Activated naive CD8-positive, alpha-beta T cell treated with anti-CD3 and anti-CD28 coated beads, Interleukin-2, amount 50 U/mL, for 24 hours (primary cell): ENCODE measurements at regions not wholly inside any gene's neighbourhood (a gene's known extent, or its start where the extent isn't known, plus 50 kb on each side); places are given as distances from the start of the nearest gene placed in this dataset.

ENCODE experiments used
- ATAC-seq: fragments of 150-1000 bp; cut with Tn5 transposase; one replicate; pipeline ENCODE4 v1.10.0; 2021
- DNase-seq: peaks from one replicate; pipeline ENCODE4 v3.0.0; 2021
- H3K27ac Mint-ChIP-seq: one replicate; pipeline ENCODE4 v1.8.0; 2021; ENCODE audit warnings: mild to moderate bottlenecking, mixed read lengths
- H3K27me3 Mint-ChIP-seq: one replicate; pipeline ENCODE4 v1.8.0; 2021; ENCODE audit warnings: mixed read lengths
- H3K36me3 Mint-ChIP-seq: one replicate; pipeline ENCODE4 v1.8.0; 2021; ENCODE audit warnings: low read depth, mixed read lengths
- H3K4me1 Mint-ChIP-seq: one replicate; pipeline ENCODE4 v1.8.0; 2021; ENCODE audit warnings: mixed read lengths
- H3K4me3 Mint-ChIP-seq: one replicate; pipeline ENCODE4 v1.8.0; 2021; ENCODE audit warnings: mild to moderate bottlenecking, moderate library complexity, mixed read lengths
- H3K9me3 Mint-ChIP-seq: one replicate; pipeline ENCODE4 v1.8.0; 2021; ENCODE audit warnings: mixed read lengths

DNA sequence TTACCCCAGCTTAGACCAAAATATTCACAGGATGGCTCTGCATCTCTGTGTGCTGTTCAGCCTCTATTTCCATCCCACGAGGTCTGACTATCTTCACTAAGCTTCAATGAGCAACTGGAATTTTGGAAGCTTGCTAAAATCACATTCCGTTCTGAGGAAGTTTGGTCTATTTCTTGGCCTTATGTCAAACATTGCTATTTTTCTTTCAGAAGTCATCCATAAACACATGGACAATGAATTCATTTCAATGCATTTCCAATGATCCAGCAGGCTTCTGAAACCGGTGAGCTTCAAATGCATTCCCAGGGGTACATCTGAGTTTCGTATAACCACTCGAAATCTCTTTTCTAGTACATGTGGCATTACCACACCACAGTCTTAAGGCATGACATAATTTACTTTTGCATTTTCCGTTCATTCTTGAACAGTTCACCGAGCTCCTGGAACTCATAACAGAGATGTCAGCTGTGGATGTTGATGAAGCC is 294.1 kb upstream of the KAZN start:
- DNase-seq (no peak), ATAC-seq (no peak)
- H3K36me3 Mint-ChIP-seq, result no peaks in the 10 kb centered on the region
- H3K27me3 Mint-ChIP-seq, result peaks cover 4% of the 10 kb centered on the region
- no peaks in the 10 kb centered on the region for H3K4me1 Mint-ChIP-seq
- H3K9me3 Mint-ChIP-seq, result no peaks in the 10 kb centered on the region
- H3K4me3 Mint-ChIP-seq, result no peak overlapping the region
- no peak overlapping the region for H3K27ac Mint-ChIP-seq

DNA sequence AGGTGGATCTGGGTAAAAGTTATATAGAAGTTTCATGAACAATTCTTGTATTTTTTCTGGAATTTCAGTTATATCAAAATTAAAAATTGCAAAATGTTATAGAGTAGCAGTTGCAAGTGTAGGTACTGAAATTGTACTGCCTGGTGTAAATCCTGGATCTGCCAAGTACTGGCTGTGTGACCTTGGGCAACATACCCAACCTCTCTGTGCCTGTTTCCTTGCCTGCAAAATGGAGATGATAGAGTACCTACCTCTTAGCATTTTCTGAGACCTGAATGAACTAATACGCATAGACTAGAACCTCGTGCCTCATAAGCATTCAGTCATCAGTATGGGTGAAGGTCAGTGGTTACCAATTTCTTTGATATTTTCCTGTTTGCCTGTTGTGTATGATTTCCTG is 290.0 kb upstream of the KAZN start:
- DNase-seq (no peak), ATAC-seq (no peak)
- Mint-ChIP-seq H3K4me3 (no peak overlapping the region), H3K27ac (no peak overlapping the region), H3K27me3 (peaks cover 9% of the 10 kb centered on the region), H3K4me1 (no peaks in the 10 kb centered on the region), H3K36me3 (no peaks in the 10 kb centered on the region), H3K9me3 (peaks cover 11% of the 10 kb centered on the region)

DNA sequence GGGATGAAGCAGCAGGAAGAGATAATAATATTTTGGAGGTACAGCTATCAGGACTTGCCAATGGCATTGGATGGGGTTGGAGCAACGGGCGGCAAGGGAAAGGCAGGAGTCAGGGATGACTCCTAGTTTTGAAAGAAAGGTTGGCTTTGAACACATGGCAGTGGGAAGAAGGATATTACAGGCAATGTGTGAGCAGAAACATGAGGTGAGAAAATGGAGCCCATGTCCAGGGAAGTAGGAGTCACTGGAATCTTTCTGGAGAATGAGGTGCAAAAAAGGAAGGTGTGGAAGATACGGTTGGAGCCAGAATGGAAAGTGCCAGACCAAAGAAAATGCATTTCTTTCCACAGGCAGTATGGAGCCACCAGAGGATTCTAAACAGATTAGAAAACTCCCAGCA is 288.5 kb upstream of the KAZN start:
- DNase-seq (no peak), ATAC-seq (no peak)
- Mint-ChIP-seq H3K27me3 (peaks cover 9% of the 10 kb centered on the region), H3K4me3 (no peak overlapping the region), H3K36me3 (no peaks in the 10 kb centered on the region), H3K27ac (no peak overlapping the region), H3K9me3 (peaks cover 11% of the 10 kb centered on the region), H3K4me1 (no peaks in the 10 kb centered on the region)

DNA sequence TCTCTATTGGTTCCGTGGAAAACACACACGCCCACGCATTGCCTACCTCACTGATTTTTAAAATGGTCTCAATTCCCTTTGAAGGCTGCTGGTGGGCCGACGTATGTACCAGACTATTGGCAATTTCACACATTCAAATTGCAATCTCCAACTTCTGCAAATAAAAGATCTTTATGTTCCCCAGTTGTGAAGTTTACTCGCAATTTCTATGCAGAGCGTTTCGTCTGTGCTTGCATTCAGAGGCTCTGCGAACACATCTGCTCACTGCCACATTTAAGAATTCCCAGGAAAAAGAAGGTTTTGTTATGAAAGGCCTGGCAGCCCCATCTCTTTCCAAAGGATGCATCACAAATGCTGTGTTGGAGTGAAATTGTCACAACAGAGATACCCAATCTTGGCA is 288.0 kb upstream of the KAZN start:
- Mint-ChIP-seq H3K4me3 (no peak overlapping the region), H3K27ac (no peak overlapping the region), H3K27me3 (peaks cover 9% of the 10 kb centered on the region), H3K4me1 (no peaks in the 10 kb centered on the region), H3K9me3 (peaks cover 11% of the 10 kb centered on the region), H3K36me3 (no peaks in the 10 kb centered on the region)
- ATAC-seq, result no peak
- no peak for DNase-seq

DNA sequence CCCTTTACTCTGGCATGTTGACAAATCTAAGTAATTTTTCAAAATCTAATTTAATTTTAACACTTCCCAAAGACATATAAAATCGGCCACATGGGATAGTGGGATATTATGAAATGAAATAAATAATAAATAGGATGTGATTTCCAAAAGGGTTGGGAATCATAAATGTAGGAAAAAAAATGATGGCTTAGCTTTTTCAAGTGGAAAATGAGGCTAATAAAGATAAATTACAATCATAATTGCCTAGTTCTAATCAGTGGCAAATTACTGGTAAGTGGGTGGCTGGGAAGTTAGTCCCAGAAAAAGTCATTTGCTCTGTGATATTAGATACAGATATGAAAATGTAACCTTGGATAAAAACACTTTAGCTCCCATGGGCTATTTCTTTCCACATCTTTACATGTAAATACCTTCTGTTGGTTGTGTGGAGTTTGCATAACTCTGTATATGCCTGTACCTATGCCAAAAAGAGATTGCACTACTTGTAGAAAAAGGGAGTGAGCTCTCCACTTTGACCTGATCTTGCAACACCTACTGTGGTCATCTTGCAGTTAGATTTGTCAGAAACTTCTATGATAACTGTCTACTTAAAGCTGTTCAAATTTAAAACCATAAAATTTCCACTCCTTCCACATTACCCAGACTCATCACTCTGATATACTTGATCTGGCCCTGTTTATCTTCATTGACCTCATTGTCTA is 284.6 kb upstream of the KAZN start:
- no peak overlapping the region for H3K4me3 Mint-ChIP-seq
- H3K9me3 Mint-ChIP-seq, result peaks cover 11% of the 10 kb centered on the region
- no peaks in the 10 kb centered on the region for H3K36me3 Mint-ChIP-seq
- no peak for ATAC-seq
- no peaks in the 10 kb centered on the region for H3K4me1 Mint-ChIP-seq
- peaks cover 5% of the 10 kb centered on the region for H3K27me3 Mint-ChIP-seq
- DNase-seq, result no peak
- no peak overlapping the region for H3K27ac Mint-ChIP-seq

DNA sequence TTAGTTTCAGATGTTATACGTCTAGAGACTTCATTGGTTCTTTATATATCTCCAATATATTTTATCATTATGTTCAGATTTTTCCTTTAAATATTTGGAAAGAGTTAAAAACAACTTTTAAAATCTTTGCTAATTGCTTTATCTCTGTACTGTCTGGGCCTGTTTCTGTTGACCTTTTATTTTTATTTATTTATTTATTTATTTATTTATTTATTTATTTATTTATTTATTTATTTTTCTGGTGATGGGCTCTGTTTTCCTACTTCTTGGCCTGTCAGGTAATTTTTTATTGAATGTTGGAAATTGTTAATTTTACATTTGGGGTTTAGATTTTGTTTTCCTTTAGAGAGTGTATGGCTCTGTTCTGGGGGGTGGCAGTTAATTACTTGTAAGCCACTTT is 279.7 kb upstream of the KAZN start:
- Mint-ChIP-seq H3K36me3 (no peaks in the 10 kb centered on the region), H3K9me3 (peaks cover 4% of the 10 kb centered on the region), H3K27ac (no peak overlapping the region), H3K4me3 (no peak overlapping the region), H3K27me3 (peaks cover 7% of the 10 kb centered on the region), H3K4me1 (peaks cover 2% of the 10 kb centered on the region)
- no peak for DNase-seq
- ATAC-seq, result no peak

DNA sequence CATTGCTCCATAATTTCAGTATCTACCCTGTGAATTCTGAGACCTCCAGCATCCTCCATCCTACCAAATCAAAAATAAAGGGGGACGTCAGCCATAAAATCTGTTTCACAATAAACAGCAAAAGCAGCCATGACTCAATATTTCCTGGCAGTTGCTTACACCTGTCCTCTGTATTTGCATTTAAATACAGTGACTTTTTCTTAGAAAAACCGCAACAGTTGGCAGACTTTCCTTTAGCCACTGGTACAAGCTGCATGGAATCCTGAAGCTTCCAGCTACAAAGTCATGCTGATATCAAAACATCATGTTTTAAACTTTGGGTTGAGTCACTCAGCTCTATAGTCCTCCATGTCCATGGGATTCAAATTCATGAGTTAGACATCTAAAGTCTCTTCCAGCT is 278.0 kb upstream of the KAZN start:
- Mint-ChIP-seq H3K36me3 (no peaks in the 10 kb centered on the region), H3K27me3 (peaks cover 7% of the 10 kb centered on the region), H3K9me3 (peaks cover 8% of the 10 kb centered on the region), H3K4me1 (peaks cover 2% of the 10 kb centered on the region), H3K4me3 (no peak overlapping the region), H3K27ac (no peak overlapping the region)
- ATAC-seq (no peak), DNase-seq (no peak)

DNA sequence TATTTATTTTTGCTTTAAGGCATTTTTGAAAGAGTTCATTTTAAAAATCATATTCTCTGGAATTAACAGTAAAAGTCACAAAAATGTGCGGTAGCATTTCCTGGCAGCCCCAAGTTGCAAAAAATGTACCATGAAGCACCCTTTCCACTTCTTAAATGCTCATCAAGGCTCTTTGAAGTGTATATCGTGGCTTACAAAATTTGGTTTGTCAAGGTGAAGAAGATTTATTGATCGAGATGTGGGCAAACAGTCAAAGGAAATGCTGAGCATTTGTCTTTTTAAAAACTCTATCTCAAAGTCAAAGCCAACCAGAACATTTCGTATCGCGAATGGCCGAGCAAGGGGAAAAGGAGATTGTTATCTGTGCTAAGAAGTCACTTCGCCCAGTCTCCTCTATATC is 277.5 kb upstream of the KAZN start:
- DNase-seq, result no peak
- peaks cover 2% of the 10 kb centered on the region for H3K4me1 Mint-ChIP-seq
- H3K36me3 Mint-ChIP-seq, result no peaks in the 10 kb centered on the region
- H3K27me3 Mint-ChIP-seq, result peaks cover 7% of the 10 kb centered on the region
- H3K9me3 Mint-ChIP-seq, result peaks cover 8% of the 10 kb centered on the region
- H3K4me3 Mint-ChIP-seq, result no peak overlapping the region
- no peak for ATAC-seq
- no peak overlapping the region for H3K27ac Mint-ChIP-seq

DNA sequence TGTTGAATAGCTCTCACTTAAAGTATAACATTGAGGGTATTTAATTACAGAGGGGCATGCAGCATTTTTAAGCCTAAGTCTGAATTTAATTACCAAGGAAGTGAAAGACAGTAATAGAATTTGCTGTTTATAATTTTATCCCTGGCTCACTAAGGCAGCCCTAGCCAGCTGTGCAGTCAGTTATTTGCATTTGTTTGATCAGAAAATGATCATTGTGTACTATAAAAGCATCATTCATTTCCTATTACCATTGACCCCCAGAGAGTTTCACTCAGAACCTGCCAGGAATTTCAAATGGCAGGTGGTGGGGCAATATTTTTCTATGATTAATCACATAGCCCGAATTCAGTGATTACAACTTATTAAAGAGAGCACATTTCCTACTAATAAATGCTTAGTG is 277.1 kb upstream of the KAZN start:
- Mint-ChIP-seq H3K4me3 (no peak overlapping the region), H3K27me3 (peaks cover 8% of the 10 kb centered on the region), H3K4me1 (peaks cover 2% of the 10 kb centered on the region)

DNA sequence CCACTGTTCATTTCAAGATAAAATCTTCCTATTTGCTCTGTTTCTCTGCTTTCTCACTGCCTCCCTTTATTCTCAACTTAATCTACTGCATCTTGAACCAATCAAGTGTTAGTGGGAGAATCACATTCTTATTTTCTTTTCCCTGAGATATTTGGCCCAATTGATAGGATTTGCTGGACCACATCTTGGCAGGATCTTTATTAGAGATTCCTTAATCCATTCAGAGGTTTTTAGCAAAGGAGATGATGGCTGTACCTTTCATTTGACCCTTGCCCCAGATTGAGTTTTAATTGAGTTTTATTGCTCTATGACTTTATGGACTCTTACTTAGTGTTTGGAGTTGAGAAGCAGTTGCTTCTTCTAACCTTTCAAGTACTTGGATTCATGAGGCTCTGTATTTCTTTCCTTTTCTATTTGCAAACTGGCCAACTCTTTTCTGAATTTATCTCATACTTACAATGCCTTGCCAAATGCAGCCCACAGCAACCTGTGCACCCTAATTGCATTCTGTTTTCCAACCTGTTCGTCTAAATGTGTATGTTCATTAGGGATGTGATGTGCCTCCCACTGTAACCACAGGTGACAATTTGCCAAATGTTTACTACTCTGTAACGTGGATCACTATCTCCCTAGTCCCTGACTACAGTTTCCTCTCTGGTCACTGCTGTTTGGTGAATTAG is 274.8 kb upstream of the KAZN start:
- H3K9me3 Mint-ChIP-seq, result peaks cover 12% of the 10 kb centered on the region
- DNase-seq, result no peak
- no peaks in the 10 kb centered on the region for H3K36me3 Mint-ChIP-seq
- no peak for ATAC-seq
- H3K27me3 Mint-ChIP-seq, result peaks cover 11% of the 10 kb centered on the region
- H3K4me1 Mint-ChIP-seq, result peaks cover 2% of the 10 kb centered on the region
- H3K4me3 Mint-ChIP-seq, result no peak overlapping the region
- H3K27ac Mint-ChIP-seq, result no peak overlapping the region

More for the DNA sequence above, 277.1 kb upstream of the KAZN start:
- Mint-ChIP-seq H3K27ac (no peak overlapping the region), H3K9me3 (peaks cover 8% of the 10 kb centered on the region), H3K36me3 (no peaks in the 10 kb centered on the region)
- no peak for ATAC-seq
- DNase-seq, result no peak

DNA sequence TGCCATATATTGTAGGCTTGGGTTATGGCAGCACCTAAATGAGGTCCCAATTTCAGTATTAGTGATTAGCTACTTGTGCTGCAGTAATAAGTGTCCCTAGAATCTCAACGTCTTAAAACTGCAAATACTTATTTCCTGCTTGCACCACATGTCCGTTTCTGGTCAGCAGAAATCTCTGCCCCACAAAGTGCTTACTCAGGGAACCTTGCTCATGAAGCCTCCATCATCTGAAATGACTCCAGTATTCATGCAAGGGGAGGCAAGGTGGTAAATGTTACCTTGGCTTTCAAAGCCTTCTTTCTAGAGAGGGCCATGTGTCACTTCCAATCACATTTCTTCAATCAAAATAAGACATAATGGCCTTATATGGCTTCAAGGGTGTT is 274.2 kb upstream of the KAZN start:
- Mint-ChIP-seq H3K36me3 (no peaks in the 10 kb centered on the region), H3K4me1 (peaks cover 2% of the 10 kb centered on the region)
- ATAC-seq, result no peak

DNA sequence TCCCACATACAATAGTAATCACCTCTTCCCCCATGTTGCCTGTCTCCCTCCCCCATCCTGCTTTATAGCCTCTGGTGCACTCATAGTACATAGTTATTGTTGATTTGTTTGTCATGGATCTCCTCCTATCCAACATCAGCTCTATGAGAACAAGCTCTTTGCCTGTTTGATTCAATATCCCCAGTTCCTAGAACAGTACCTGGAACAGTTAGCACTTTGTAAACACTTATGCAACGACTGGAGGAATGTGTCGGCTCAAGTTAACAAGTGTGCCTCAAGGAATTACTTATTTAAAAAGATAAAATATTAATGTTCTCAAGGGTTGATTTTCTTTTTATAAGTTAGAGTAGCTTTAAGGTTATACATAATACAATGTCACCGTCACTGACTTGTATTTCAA is 271.6 kb upstream of the KAZN start:
- Mint-ChIP-seq H3K4me3 (no peak overlapping the region), H3K27ac (no peak overlapping the region), H3K4me1 (no peaks in the 10 kb centered on the region), H3K9me3 (peaks cover 25% of the 10 kb centered on the region), H3K27me3 (peaks cover 4% of the 10 kb centered on the region), H3K36me3 (no peaks in the 10 kb centered on the region)
- DNase-seq (no peak), ATAC-seq (no peak)

More for the DNA sequence above, 274.2 kb upstream of the KAZN start:
- peaks cover 15% of the 10 kb centered on the region for H3K9me3 Mint-ChIP-seq
- H3K27me3 Mint-ChIP-seq, result peaks cover 11% of the 10 kb centered on the region
- DNase-seq, result no peak
- no peak overlapping the region for H3K27ac Mint-ChIP-seq
- H3K4me3 Mint-ChIP-seq, result no peak overlapping the region

DNA sequence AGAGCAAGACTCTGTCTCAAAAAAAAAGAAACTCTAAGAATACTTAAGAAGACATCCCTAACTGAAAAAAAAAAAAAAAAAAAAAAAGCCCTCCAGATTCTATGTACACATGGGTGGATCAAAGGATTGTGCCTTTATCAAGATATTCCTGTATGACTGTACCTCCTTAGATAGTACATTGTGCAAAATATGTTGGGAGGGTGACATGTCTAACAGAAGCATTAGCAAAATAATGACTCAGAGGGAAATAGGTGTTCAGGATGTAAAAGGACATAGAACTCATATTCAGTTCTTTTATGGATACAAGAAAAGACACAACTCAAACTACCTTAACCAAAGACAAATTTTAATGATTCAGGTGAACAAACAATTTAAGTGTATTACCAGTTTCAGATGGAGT is 269.8 kb upstream of the KAZN start:
- H3K4me3 Mint-ChIP-seq, result no peak overlapping the region
- H3K9me3 Mint-ChIP-seq, result peaks cover 25% of the 10 kb centered on the region
- peaks cover 11% of the 10 kb centered on the region for H3K4me1 Mint-ChIP-seq
- peaks cover 4% of the 10 kb centered on the region for H3K27me3 Mint-ChIP-seq
- ATAC-seq (no peak), DNase-seq (no peak)
- no peaks in the 10 kb centered on the region for H3K36me3 Mint-ChIP-seq
- no peak overlapping the region for H3K27ac Mint-ChIP-seq

DNA sequence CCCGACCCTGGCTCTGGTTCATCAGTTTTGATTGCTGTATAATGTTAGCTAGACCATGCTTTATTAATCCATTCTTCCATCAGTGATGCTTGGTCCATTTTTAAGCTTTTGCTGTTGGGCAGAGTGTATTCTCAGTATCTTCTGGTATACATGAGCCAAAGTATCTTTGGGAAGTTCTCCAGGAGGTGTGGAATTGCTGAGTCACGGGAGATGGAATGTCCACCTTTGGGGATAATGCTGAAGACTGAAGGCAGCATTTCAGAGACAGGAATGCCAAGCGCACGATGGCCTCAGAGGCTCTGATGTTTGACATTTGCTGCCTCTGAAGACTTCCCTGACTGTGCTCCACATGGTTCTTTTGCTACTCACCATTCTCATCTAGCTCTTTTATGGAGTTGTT is 266.3 kb upstream of the KAZN start:
- no peak overlapping the region for H3K27ac Mint-ChIP-seq

DNA sequence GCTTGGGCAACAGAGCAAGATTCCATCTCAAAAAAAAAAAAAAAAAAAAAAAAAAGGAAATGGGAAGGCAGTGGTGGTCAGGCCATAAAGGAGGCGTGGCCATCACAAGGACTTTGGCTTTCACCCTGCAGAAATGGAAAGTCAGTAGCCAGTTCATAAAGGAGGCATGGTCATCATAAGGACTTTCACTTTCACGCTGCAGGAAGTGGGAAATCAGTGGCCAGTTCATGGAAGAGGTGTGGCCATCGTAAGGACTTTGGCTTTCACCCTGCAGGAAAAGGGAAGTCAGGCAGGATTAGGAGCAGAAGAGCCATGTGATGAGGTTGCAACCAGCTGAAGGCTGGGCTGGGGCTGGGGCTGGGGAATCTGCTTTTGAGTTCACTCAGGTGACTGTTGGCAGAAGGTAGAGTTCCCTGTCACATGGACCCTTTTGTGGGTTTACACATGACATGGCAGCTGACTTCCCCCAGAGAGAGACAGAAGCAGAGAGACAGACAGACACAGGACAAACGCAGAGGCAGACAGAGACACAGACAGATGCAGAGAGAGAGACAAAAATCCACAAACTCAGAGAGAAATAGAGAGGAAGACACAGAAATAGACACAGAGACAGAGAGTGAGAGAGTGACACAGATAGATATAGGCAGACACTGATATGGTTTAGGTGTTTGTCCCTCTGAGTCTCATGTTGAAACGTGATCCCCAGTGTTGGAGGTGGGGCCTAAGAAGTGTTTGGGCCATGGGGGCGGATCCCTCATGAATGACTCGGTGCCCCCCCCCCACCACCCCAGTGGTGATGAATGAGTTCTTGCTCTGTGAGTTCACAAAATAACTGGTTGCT is 263.9 kb upstream of the KAZN start:
- no peak for DNase-seq
- Mint-ChIP-seq H3K4me3 (no peak overlapping the region), H3K36me3 (no peaks in the 10 kb centered on the region), H3K27ac (no peak overlapping the region), H3K9me3 (peaks cover 23% of the 10 kb centered on the region), H3K27me3 (no peaks in the 10 kb centered on the region), H3K4me1 (peaks cover 20% of the 10 kb centered on the region)
- ATAC-seq, result no peak

More for the DNA sequence above, 266.3 kb upstream of the KAZN start:
- Mint-ChIP-seq H3K27me3 (no peaks in the 10 kb centered on the region), H3K36me3 (no peaks in the 10 kb centered on the region), H3K4me3 (no peak overlapping the region), H3K4me1 (peaks cover 20% of the 10 kb centered on the region), H3K9me3 (peaks cover 33% of the 10 kb centered on the region)
- DNase-seq (no peak), ATAC-seq (no peak)
